ENCODE measurements at regions not wholly inside any gene's neighbourhood (a gene's known extent, or its start where the extent isn't known, plus 50 kb on each side); places are given as distances from the start of the nearest gene placed in this dataset.
A peak's percentile ranks its signal among the peaks of the same experiment; 100 is the strongest.

DNA sequence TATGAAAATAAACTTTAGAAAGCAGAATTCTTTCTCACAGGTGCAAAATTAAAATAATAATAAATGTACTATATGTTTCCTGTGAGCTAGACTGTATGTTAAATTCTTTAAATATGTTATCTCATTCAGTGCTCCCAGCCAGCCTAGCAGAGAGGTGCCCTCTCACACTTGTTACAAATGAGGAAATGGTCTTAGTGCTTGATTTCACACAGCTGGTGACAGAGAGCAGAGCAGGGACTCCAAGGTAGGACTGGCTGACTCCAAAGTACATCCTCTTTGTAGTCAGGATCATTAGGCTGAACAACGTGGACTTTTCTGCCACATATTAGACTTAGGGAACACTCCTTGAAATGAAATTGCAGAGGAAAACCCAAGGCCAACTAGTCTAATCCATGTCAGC is 72.0 kb upstream of the HHIP start:
- DNase-seq (ENCODE audit: low read depth) = no peak

DNA sequence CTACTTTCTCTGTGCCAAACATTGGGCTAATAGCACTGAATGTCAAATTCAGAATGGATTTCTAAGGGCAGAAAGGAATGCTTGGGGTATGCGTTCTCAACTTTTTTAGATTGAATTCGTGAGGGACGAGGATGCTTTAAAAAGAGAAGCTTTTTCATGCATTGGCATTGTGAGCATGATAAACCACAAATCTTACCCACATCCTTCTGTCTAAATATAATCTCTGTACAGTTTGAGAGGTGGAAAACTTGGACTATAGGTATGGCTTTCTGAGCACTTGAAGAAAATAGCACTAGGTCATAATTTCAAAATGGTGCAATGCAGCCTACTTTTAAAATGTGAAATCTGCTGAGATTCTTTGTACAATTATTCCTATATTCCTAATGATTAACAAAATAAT is 71.4 kb upstream of the HHIP start:
- no peak for DNase-seq (ENCODE audit: low read depth)

DNA sequence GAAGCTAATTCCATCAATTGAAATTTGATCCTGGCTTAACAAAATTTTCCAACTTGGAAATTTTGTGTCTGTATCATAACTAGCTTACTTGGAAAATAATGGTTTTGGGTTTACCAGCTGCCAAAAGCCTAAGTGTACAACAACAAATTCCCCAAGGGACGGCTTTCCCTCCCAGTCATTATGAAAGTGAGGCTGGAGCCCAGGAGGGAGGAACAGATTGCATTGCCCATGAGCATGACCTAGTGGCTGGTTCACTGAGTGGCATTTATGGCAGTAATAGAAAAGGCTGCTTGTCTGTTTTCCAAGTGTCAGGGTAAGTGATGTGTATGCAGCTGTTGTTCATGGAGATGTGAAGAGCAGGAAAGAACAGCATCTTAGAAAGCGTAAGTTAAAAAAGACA is 70.8 kb upstream of the HHIP start:
- no peak for DNase-seq (ENCODE audit: low read depth)

DNA sequence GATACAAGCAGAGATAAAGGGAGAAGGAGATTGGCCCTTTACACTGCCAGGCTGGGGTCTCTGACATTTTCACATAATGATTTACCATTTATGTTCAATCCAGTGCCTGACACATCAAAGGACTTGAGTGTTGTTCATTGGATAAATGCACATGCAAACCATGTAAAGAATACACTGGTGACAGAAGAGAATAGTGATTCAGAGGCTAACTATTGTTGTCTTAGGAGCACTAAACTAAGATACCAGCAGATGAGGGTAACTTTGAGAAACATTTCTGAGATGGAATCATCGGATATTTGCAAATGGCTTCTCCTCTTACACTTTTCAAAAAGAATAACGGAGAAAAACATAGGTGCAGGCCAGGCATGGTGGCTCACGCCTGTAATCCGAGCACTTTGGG is 67.3 kb upstream of the HHIP start:
- DNase-seq (ENCODE audit: low read depth) = no peak

DNA sequence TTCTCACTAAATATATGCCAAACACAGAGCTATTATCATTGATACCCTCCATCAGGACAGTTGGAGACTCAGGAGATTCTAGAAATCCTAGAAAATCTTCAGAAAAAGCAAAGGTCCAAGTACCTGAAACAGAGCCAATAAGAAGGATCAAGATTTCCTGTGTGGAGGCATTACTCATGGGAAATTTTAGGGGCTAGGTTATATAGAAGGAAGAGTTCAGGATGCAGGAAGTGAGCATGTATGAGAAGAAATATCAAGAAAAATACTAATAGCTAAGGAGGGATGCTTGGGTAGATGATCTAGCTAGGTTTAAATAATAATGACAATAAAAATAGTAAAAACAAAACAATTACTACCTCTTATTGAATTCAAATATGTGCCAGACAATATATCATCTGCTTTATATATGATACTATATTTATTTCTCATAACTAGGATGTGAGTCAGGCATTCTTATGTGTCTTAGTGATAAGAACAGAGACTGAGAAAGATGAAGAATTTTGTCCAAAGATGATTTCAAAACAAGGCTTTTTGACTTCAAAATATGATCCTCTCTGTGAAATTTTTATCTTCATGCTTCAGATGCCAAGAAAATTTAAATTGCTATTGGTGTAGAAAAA is 66.4 kb upstream of the HHIP start:
- DNase-seq (ENCODE audit: low read depth) = peak; percentile 6

DNA sequence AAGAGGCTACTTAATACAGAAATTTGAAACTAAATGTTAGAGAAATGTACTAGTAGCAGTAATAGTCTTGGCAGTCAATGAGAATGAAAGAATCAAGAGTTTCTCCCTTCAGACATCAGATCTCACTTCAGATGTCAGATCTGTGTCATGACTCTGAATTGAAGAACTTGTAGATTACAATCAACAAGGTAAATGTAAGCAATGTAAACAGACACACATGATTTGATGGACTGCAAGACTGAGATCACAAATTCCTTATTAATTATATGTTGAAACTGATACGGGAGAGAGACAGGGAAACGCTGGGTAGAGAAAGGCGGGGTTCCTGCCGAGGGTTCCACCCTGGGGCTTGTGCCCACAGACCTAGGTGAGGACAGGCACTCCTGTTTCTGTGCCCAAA is 65.5 kb upstream of the HHIP start:
- DNase-seq (ENCODE audit: low read depth) = no peak

DNA sequence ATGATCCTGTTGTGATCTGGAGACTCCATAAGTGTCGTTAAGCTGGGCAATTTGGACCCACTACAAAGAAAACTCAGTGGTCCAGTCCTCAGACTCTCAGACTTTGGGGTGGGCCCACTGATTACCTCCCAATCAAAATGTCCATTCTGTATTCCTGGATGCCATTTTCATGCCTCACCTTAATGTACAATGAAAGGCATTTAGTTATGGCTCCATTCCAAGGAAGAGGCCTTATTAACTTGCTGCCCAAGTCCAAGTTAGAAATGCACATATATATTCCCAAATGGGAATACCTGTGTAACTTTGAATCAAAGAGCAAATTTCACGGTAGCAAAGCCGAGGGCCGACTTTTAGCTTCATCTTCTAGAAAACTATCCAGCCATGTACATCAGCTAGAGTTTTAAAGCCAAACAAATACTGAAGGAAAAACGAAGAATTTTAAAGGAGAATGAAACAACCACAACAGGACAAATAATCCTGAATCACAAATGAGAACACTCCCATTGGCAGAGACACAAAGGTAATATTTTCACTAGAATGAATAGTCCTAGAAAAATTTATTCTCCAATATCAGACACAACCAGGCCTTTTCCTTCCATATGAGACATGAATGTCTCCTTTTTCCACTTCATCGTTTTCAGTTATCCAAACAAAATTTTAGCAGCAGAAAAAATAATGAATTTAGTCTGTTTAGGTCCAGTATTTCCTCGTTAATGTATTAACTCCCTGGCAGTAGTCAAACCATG is 63.7 kb upstream of the HHIP start:
- no peak for DNase-seq (ENCODE audit: low read depth)

DNA sequence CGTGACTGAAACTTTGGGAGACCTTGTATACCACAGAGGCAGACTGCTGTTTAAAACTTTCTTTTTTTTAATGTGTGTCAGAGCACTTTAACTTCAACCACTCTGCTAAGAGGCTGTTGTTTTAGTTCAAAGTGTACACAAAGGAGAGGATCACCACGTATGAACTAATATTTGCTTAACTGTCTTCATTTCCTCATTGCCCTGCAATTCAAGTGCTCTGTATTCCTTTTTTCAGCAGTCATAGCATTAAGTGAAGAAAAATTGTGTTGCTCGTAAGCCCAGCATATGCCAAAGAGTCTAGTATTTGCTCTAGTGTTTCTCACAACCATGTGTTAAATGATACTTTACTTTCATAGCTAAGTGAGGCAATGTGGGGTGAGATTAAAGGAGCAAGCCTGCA is 63.0 kb upstream of the HHIP start:
- DNase-seq (ENCODE audit: low read depth) = no peak

DNA sequence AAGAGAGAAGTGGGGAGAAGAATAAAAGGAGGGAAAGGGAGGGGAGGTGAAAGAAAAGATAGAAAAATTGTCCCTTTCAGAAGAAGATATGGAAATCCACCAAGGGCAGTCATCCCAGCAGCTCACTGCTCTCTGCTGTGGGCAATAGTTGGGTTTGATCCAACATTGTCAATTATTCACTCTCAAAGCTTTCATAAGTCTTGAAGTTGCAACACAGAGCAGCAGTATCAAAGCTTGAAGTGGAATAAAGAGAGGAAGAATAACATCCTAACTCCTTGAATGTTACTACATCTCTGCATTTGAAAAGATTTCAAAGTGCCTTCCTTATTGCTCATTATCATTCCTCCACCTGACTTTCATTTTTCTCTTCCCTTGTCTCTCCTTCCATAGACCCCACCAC is 62.3 kb upstream of the HHIP start:
- DNase-seq (ENCODE audit: low read depth) = peak; percentile 10

DNA sequence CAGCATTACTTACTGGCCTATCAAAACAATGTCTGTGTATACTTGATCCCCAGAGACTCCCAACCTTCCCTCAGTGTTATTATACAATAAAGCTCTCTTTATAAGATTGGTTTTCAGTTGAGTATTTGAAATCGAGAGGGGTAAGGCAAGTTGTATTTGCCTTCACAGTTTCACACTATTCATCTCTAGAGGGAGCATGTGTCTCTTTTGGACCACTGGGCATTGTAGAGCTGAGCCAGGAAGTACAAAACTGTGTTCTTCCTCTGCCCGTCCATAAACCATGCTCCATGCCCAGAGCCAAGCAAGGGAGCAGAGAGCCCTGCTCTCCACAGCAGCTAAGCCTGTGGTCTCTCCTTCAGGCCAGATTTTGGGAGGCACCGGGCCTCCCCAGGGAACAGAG is 61.5 kb upstream of the HHIP start:
- no peak for DNase-seq (ENCODE audit: low read depth)

DNA sequence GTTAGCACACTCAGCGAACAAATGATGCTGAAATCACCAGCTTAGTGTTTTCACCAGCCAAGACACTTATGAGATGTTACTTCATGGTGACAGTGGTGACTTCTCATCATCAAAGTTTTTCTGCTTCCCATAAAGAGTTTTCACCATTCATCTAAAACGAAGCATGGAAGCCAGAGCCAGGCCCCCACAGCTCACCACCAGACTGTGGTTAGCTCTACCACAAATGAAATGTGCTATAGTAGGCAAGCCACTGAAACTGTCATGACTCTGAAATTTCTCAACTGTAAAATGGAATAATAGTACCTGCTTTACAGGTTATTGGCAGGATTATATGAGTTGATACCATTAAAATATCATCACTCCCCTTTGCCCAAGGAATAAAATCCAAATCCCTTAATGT is 56.4 kb upstream of the HHIP start:
- DNase-seq (ENCODE audit: low read depth) = no peak

DNA sequence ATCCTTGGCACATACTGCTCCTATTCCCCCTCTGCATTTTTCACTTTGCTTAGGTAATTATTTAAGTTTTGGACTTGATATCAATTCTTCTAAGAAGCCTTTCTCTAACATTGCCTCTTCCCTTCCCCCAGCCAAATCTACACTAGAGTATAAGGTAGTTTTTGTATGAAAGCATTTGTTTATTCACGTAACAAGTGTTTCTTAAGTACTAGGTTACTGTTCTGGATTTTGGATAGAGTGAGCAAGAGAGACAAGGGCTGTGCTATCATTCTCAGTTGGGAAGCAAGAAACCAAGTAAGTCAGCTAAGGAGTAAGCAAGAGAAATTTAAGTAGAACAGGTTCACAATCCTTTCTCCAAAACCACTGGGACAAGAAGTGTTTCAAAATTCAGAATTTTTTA is 55.9 kb upstream of the HHIP start:
- no peak for DNase-seq (ENCODE audit: low read depth)

DNA sequence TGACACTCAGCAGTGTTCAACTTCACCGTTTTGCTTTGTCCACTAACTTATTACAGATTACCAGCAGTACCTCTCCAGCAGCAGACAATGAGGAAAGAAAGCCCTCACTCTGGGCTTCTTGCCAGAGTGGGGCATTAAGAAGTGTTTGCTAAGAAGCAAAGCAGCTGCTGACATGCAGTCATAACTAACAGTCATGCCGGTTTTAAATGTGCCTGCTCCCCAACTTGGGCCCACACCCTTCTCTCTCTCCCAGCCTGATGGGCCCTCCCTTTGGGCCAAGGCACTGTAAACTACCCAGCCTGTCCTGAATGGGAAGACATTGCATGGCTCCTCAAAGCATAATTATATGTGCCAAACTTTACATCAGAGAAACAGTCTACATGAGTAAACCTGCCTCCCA is 54.6 kb upstream of the HHIP start:
- DNase-seq (ENCODE audit: low read depth) = peak; percentile 49

DNA sequence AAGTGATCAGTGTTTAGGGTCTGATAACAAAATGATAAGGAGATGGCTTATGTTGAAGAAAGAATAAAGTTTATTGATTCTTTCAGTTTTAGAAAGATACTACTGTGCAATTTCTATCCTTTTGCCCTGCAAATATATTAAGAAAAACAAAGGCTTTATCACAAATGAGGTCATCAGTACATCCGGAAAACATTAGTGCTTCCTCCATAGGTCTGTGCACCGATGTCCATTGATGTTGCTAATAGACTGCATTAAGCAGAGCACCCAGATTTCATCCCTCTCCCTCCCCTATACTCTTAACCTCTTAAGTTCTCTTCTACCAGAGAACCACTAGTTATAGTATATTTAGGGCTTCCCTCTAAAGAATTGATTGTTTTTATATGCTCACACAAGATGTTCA is 53.7 kb upstream of the HHIP start:
- no peak for DNase-seq (ENCODE audit: low read depth)

DNA sequence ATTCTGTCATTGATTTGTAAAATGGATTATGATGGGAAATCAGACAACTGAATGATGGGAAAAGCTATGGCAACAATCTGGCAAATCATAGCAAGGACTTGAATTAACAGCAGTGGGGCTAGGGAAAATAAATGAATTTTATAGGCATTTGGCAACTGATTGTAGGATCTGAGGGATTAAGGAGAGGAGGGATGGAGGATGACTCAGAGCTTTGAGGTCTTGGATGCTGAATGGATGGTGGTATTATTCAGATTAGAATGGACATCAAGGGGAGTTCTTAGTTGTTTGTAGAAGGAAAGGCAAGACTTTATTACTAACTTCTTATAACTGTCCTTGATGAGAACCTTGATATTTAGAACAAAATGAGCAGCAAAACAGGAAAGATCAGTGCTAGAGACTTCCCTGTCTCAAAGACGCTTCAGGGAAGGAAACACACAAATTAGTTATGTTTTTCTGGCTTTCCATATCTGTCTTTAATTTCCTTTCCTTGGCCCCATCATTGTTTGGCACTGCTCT is 51.4 kb upstream of the HHIP start:
- DNase-seq (ENCODE audit: low read depth) = no peak

DNA sequence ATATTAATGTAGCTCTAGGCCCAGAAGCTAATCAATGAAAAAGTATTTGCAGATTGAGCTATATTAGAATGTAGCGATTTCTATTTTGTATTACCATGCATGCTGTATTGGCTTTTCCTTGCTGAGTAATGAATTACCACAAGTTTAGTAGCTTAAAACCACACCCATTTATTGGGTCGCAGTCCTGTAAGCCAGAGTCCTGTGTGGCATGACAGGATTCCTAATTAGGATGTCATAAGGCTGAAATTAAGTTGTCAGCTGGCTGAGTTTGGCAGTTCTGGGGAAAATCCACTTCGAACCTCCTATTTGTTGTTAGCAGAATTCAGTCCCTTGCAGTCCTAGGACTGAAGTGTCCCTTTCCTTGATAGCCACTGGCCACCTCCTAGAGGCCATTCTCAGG is 50.3 kb upstream of the HHIP start:
- no peak for DNase-seq (ENCODE audit: low read depth)

Data from GM04504 (cell line).